GM12891 (cell line): ENCODE measurements at regions not wholly inside any gene's neighbourhood (a gene's known extent, or its start where the extent isn't known, plus 50 kb on each side); places are given as distances from the start of the nearest gene placed in this dataset.

Experiments used
- POLR2A ChIP-seq: IDR thresholded peaks from 2 replicates; pipeline ENCODE4 v1.6.1; 2011; ENCODE audit warnings: low read depth, low read length, control low read depth
- POLR2AphosphoS5 ChIP-seq: IDR thresholded peaks from 2 replicates; pipeline ENCODE4 v1.6.1; 2011; ENCODE audit warnings: low read depth, low read length, control low read depth
- SPI1 ChIP-seq: IDR thresholded peaks from 2 replicates; pipeline ENCODE4 v1.6.1; 2011; ENCODE audit warnings: low read depth, low read length, control low read depth

DNA sequence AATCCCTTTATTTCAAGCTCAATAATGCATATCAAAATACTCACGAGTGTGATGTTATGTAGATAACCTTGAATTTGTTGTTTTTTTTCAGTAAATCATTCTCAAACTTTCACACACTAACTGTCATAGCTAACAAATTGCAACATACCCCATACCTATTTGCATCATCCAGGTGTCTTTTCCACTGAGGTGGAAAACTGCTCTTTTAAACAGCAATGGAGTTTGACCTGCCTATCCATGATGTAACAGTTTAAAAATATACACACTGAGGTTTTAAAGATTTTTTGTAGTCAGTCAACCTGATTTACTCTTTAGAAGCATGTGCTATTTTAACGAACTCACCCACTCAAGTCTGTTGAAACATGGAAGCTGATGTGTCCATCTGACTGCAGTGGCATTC, 298.7 kb downstream of the RND3 start:
- no peak for TF ChIP-seq POLR2A
- no peak for TF ChIP-seq POLR2AphosphoS5
- no peak for TF ChIP-seq SPI1
